Left ventricle myocardium inferior (tissue), 1 donor: ENCODE measurements at regions not wholly inside any gene's neighbourhood (a gene's known extent, or its start where the extent isn't known, plus 50 kb on each side); places are given as distances from the start of the nearest gene placed in this dataset.

Experiments used
- DNase-seq: peaks from one replicate; pipeline ENCODE4 v3.0.0-alpha.2; 2020
- H3K27ac ChIP-seq: fragments of 200-600 bp; replicated peaks from 2 replicates; pipeline ENCODE4 v1.8.0; 2021
- H3K27me3 ChIP-seq: fragments of 200-600 bp; 2 replicates; pipeline ENCODE4 v1.8.0; 2021; ENCODE audit warnings: low read depth
- H3K36me3 ChIP-seq: fragments of 200-600 bp; 2 replicates; pipeline ENCODE4 v1.8.0; 2021
- H3K4me1 ChIP-seq: fragments of 200-600 bp; 2 replicates; pipeline ENCODE4 v1.8.0; 2021
- H3K4me3 ChIP-seq: fragments of 200-600 bp; 2 replicates; pipeline ENCODE4 v1.8.0; 2021; ENCODE audit warnings: mild to moderate bottlenecking, moderate library complexity
- H3K9me3 ChIP-seq: fragments of 200-600 bp; replicated peaks from 2 replicates; pipeline ENCODE4 v1.8.0; 2021
- CTCF ChIP-seq: fragments of 200-600 bp; IDR thresholded peaks from 2 replicates; pipeline ENCODE4 v1.8.0; 2021; ENCODE audit warnings: antibody characterized with exemption, mild to moderate bottlenecking, borderline replicate concordance
- intact Hi-C: fragments of 100-400 bp; cut with micrococcal nuclease; formaldehyde crosslinking; loops from one replicate; pipeline ENCODE4 v1.11.0; 2022
- donor health status: DM: no; HTN: yes; CAD: no; lungs with severe emphysema.

GRCh38 chr7:88615336-88615735, 144.2 kb upstream of the ZNF804B start:
- Histone ChIP-seq H3K27me3 (no peaks in the 10 kb centered on the region), H3K27ac (no peak overlapping the region), H3K36me3 (no peaks in the 10 kb centered on the region), H3K9me3 (no peaks in the 10 kb centered on the region), H3K4me3 (no peak overlapping the region), H3K4me1 (no peaks in the 10 kb centered on the region)
- TF ChIP-seq CTCF, result no peak
- intact Hi-C loops, result no loop called here
- no peak for DNase-seq

- no peak overlapping the region for H3K27ac ChIP-seq
- H3K4me3 ChIP-seq, result no peak overlapping the region
- H3K4me1 ChIP-seq, result no peaks in the 10 kb centered on the region
- no peaks in the 10 kb centered on the region for H3K36me3 ChIP-seq
- no peaks in the 10 kb centered on the region for H3K27me3 ChIP-seq
- H3K9me3 ChIP-seq, result no peaks in the 10 kb centered on the region
- TF ChIP-seq CTCF, result no peak
- intact Hi-C loops, result no loop called here
- no peak for DNase-seq
These were observed 144.8 kb upstream of the ZNF804B start for GRCh38 chr7:88614736-88615135.

GRCh38 chr7:88610942-88611341, 148.6 kb upstream of the ZNF804B start:
- no peaks in the 10 kb centered on the region for H3K36me3 ChIP-seq
- no peak overlapping the region for H3K27ac ChIP-seq
- no peaks in the 10 kb centered on the region for H3K27me3 ChIP-seq
- no peak overlapping the region for H3K4me3 ChIP-seq
- TF ChIP-seq CTCF, result no peak
- no peak for DNase-seq
- no peaks in the 10 kb centered on the region for H3K9me3 ChIP-seq
- intact Hi-C loops, result no loop called here
- no peaks in the 10 kb centered on the region for H3K4me1 ChIP-seq

- Histone ChIP-seq H3K27ac (no peak overlapping the region), H3K4me3 (no peak overlapping the region), H3K4me1 (no peaks in the 10 kb centered on the region), H3K27me3 (no peaks in the 10 kb centered on the region), H3K36me3 (no peaks in the 10 kb centered on the region), H3K9me3 (peaks cover 14% of the 10 kb centered on the region)
- intact Hi-C loops, result no loop called here
- no peak for TF ChIP-seq CTCF
- no peak for DNase-seq
These were observed 158.8 kb upstream of the ZNF804B start for GRCh38 chr7:88600695-88601094.

GRCh38 chr7:88599528-88599927, 160.0 kb upstream of the ZNF804B start:
- H3K9me3 ChIP-seq, result peaks cover 23% of the 10 kb centered on the region
- no peaks in the 10 kb centered on the region for H3K36me3 ChIP-seq
- no peaks in the 10 kb centered on the region for H3K4me1 ChIP-seq
- intact Hi-C loops, result no loop called here
- no peak for TF ChIP-seq CTCF
- H3K27ac ChIP-seq, result no peak overlapping the region
- no peak for DNase-seq
- H3K27me3 ChIP-seq, result no peaks in the 10 kb centered on the region
- H3K4me3 ChIP-seq, result no peak overlapping the region

GRCh38 chr7:88597941-88598425, 161.5 kb upstream of the ZNF804B start:
- no peak for TF ChIP-seq CTCF
- no peaks in the 10 kb centered on the region for H3K27me3 ChIP-seq
- DNase-seq, result no peak
- H3K27ac ChIP-seq, result no peak overlapping the region
- H3K9me3 ChIP-seq, result peaks cover 30% of the 10 kb centered on the region
- no peaks in the 10 kb centered on the region for H3K4me1 ChIP-seq
- intact Hi-C loops, result no loop called here
- no peak overlapping the region for H3K4me3 ChIP-seq
- no peaks in the 10 kb centered on the region for H3K36me3 ChIP-seq
